DND-41 (cell line): ENCODE measurements at regions not wholly inside any gene's neighbourhood (a gene's known extent, or its start where the extent isn't known, plus 50 kb on each side); places are given as distances from the start of the nearest gene placed in this dataset.

Source experiments
- CTCF ChIP-seq: IDR thresholded peaks from 2 replicates; pipeline ENCODE4 v1.5.1; 2012; ENCODE audit warnings: borderline replicate concordance, low read length, moderate library complexity, mild to moderate bottlenecking; ENCODE audit not compliant: poor library complexity, severe bottlenecking; ENCODE audit errors: extremely low read depth
- EZH2 ChIP-seq: IDR thresholded peaks from 3 replicates; pipeline ENCODE4 v1.6.1; 2012; ENCODE audit warnings: borderline replicate concordance, low read depth, mild to moderate bottlenecking, moderate library complexity, low read length, inconsistent platforms; ENCODE audit not compliant: severe bottlenecking

- TF ChIP-seq CTCF: no peak
- no peak for TF ChIP-seq EZH2
These were observed 195.0 kb downstream of the CYP26B1 start for GRCh38 chr2:71952572-71953188.
